B cell (primary cell): ENCODE measurements at regions not wholly inside any gene's neighbourhood (a gene's known extent, or its start where the extent isn't known, plus 50 kb on each side); places are given as distances from the start of the nearest gene placed in this dataset.

Experiments
- ATAC-seq: fragments of 200-7000 bp; cut with Tn5 transposase; one replicate; pipeline ENCODE4 v1.10.0; 2021; ENCODE audit warnings: low read depth, mild to moderate bottlenecking, moderate number of reproducible peaks, moderate library complexity
- CTCF ChIA-PET: fragments of 350-600 bp; sonication (Branson Sonifier 250); formaldehyde crosslinking; loops from one replicate; lab custom pipeline; 2021; ENCODE audit warnings: antibody characterized with exemption, inconsistent platforms; lab: Charles Lee
- POLR2A ChIA-PET: fragments of 350-600 bp; sonication (Branson Sonifier 250); formaldehyde crosslinking; loops from one replicate; lab custom pipeline; 2021; ENCODE audit warnings: antibody characterized with exemption; lab: Charles Lee
- DNase-seq: peaks from one replicate; pipeline ENCODE4 v3.0.0; 2013
- H2AFZ ChIP-seq: 2 replicates; pipeline ENCODE4 v1.6.1; 2012; ENCODE audit warnings: mild to moderate bottlenecking, low read depth, low read length; ENCODE audit not compliant: insufficient read depth, poor library complexity, severe bottlenecking
- H3K27ac ChIP-seq, 2 donors: 1 replicate in 1 of 2; 2 replicates in 1 of 2; pipeline ENCODE4 v1.5.1; 2012 to 2013; ENCODE audit warnings: low read length in 2 of 2, mild to moderate bottlenecking in 2 of 2, moderate library complexity in 1 of 2
- H3K27me3 ChIP-seq, 4 experiments: fragments of 200-600 bp in 1 of 4; sonication (generic) in 1 of 4; replicated peaks in 1 of 4; 1 replicate in 2 of 4; 2 replicates in 2 of 4; pipeline versions ENCODE4 v1.6.1 to v1.7.0; 2013 to 2016; ENCODE audit warnings: low read length in 3 of 4, mild to moderate bottlenecking in 2 of 4, mixed read lengths in 1 of 4, moderate library complexity in 1 of 4; ENCODE audit not compliant: insufficient read depth in 4 of 4, control insufficient read depth in 3 of 4; ENCODE audit errors: control extremely low read depth in 1 of 4
- H3K36me3 ChIP-seq, 2 experiments: replicated peaks in 1 of 2; 1 replicate in 1 of 2; 2 replicates in 1 of 2; pipeline versions ENCODE4 v1.6.1 to v1.7.1; 2013; ENCODE audit warnings: low read length in 1 of 2; ENCODE audit not compliant: insufficient read depth in 2 of 2, control insufficient read depth in 1 of 2; ENCODE audit errors: control extremely low read depth in 1 of 2, extremely low read depth in 1 of 2
- H3K4me1 ChIP-seq, 2 donors: fragments of 200-600 bp in 1 of 2; sonication (generic) in 1 of 2; 1 replicate in 1 of 2; 2 replicates in 1 of 2; pipeline versions ENCODE4 v1.5.1 to v1.6.1; 2013 to 2017; ENCODE audit warnings: low read length in 2 of 2; ENCODE audit not compliant: control insufficient read depth in 2 of 2, insufficient read depth in 2 of 2
- H3K4me2 ChIP-seq: replicated peaks from 2 replicates; pipeline ENCODE3; 2012; ENCODE audit warnings: mild to moderate bottlenecking, low read depth, low read length; ENCODE audit not compliant: poor library complexity, severe bottlenecking
- H3K4me3 ChIP-seq, 5 experiments: fragments of 200-600 bp in 1 of 5; sonication (generic) in 1 of 5; 1 replicate in 3 of 5; 2 replicates in 2 of 5; pipeline versions ENCODE4 v1.5.1 to v1.7.0; 2011 to 2016; ENCODE audit warnings: low read length in 4 of 5, mild to moderate bottlenecking in 4 of 5, low read depth in 2 of 5, control low read depth in 1 of 5, moderate library complexity in 1 of 5; ENCODE audit not compliant: insufficient read depth in 1 of 5; ENCODE audit errors: control extremely low read depth in 1 of 5, extremely low read depth in 1 of 5
- H3K79me2 ChIP-seq: fragments of 200-600 bp; sonication (generic); one replicate; pipeline ENCODE4 v1.6.0; 2016; ENCODE audit warnings: low read length; ENCODE audit not compliant: control insufficient read depth, insufficient read depth
- H3K9ac ChIP-seq: fragments of 200-600 bp; sonication (generic); 2 replicates; pipeline ENCODE4 v1.6.1; 2017; ENCODE audit warnings: mild to moderate bottlenecking, low read length, moderate library complexity
- H3K9me3 ChIP-seq, 3 donors: one replicate each; pipeline versions ENCODE4 v1.6.1 to v1.7.1; 2013; ENCODE audit warnings: low read length in 2 of 3; ENCODE audit not compliant: control insufficient read depth in 2 of 3, insufficient read depth in 1 of 3; ENCODE audit errors: control extremely low read depth in 1 of 3
- H4K20me1 ChIP-seq: 2 replicates; pipeline ENCODE4 v1.6.0; 2012; ENCODE audit warnings: mild to moderate bottlenecking, low read length; ENCODE audit not compliant: insufficient read depth, control insufficient read depth, poor library complexity, severe bottlenecking
- H3K27ac Mint-ChIP-seq: one replicate; pipeline ENCODE4 v1.8.0; 2021; ENCODE audit warnings: mixed read lengths
- H3K27me3 Mint-ChIP-seq: one replicate; pipeline ENCODE4 v1.8.0; 2021; ENCODE audit warnings: mixed read lengths
- H3K4me1 Mint-ChIP-seq: one replicate; pipeline ENCODE4 v1.8.0; 2021; ENCODE audit warnings: mixed read lengths
- H3K4me3 Mint-ChIP-seq: one replicate; pipeline ENCODE4 v1.8.0; 2021; ENCODE audit warnings: mixed read lengths
- H3K9me3 Mint-ChIP-seq: one replicate; pipeline ENCODE4 v1.8.0; 2022; ENCODE audit warnings: mixed read lengths; ENCODE audit not compliant: insufficient read depth
- EZH2 ChIP-seq: IDR thresholded peaks from 2 replicates; pipeline ENCODE4 v1.6.1; 2012; ENCODE audit warnings: borderline replicate concordance, low read depth, mild to moderate bottlenecking, moderate library complexity, low read length; ENCODE audit not compliant: insufficient read depth, poor library complexity, severe bottlenecking
- WGBS: methylation state at CpG from one replicate; pipeline ENCODE4 v1.1.5; 2013; ENCODE audit warnings: missing lambda C conversion rate; ENCODE audit not compliant: insufficient coverage; 5-methylcytosine and 5-hydroxymethylcytosine counted together
- intact Hi-C: fragments of 100-400 bp; cut with micrococcal nuclease; formaldehyde crosslinking; loops from one replicate; pipeline ENCODE4 v1.10.0; 2022
- TF ChIP-seq, protein P1 (sequence below): fragments of 200-600 bp; IDR thresholded peaks from one replicate; pipeline ENCODE4 v1.8.0; 2022; ENCODE audit warnings: antibody characterized with exemption, mild to moderate bottlenecking

DNA sequence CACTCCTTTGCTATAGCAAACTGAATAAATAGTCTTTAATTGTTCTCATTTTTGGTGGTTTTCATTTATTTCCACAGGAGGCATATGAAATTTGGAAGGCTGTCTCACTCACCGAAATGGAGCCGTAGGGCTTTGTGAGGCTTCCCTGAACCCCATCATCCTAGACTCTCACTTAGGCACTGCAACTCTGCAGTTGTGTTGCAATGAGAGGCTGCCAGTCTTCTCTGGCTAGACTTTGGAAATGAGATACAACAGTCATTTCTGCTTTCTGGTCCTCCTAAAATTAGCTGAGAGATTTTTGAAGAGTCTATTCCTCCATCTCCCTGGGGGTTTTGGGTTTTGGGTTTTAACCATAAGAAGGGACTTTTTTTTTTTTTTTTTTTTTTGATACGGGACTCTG is 146.5 kb downstream of the SH3BGRL start:
- H3K4me3 ChIP-seq = no peak overlapping the region
- Mint-ChIP-seq H3K4me1 (no peaks in the 10 kb centered on the region), H3K27me3 (no peaks in the 10 kb centered on the region), H3K9me3 (no peaks in the 10 kb centered on the region), H3K4me3 (no peak overlapping the region), H3K27ac (no peak overlapping the region)
- WGBS = no CpG with 5 or more reads among the region's 3 CpGs
- no peak overlapping the region for H2AFZ ChIP-seq
- no peak overlapping the region for H3K9ac ChIP-seq
- POLR2A ChIA-PET = no interaction called here
- no peaks in the 10 kb centered on the region for H3K9me3 ChIP-seq
- TF ChIP-seq EZH2 = no peak
- TF ChIP-seq, protein P1, sequence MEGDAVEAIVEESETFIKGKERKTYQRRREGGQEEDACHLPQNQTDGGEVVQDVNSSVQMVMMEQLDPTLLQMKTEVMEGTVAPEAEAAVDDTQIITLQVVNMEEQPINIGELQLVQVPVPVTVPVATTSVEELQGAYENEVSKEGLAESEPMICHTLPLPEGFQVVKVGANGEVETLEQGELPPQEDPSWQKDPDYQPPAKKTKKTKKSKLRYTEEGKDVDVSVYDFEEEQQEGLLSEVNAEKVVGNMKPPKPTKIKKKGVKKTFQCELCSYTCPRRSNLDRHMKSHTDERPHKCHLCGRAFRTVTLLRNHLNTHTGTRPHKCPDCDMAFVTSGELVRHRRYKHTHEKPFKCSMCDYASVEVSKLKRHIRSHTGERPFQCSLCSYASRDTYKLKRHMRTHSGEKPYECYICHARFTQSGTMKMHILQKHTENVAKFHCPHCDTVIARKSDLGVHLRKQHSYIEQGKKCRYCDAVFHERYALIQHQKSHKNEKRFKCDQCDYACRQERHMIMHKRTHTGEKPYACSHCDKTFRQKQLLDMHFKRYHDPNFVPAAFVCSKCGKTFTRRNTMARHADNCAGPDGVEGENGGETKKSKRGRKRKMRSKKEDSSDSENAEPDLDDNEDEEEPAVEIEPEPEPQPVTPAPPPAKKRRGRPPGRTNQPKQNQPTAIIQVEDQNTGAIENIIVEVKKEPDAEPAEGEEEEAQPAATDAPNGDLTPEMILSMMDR = no peak
- no peaks in the 10 kb centered on the region for H3K27me3 ChIP-seq
- no peaks in the 10 kb centered on the region for H3K79me2 ChIP-seq
- H4K20me1 ChIP-seq = no peaks in the 10 kb centered on the region
- CTCF ChIA-PET = no interaction called here
- H3K36me3 ChIP-seq = no peaks in the 10 kb centered on the region
- no peak overlapping the region for H3K27ac ChIP-seq
- intact Hi-C loops = no loop called here
- no peak for DNase-seq
- no peak for ATAC-seq
- H3K4me1 ChIP-seq = no peaks in the 10 kb centered on the region
- no peak overlapping the region for H3K4me2 ChIP-seq

DNA sequence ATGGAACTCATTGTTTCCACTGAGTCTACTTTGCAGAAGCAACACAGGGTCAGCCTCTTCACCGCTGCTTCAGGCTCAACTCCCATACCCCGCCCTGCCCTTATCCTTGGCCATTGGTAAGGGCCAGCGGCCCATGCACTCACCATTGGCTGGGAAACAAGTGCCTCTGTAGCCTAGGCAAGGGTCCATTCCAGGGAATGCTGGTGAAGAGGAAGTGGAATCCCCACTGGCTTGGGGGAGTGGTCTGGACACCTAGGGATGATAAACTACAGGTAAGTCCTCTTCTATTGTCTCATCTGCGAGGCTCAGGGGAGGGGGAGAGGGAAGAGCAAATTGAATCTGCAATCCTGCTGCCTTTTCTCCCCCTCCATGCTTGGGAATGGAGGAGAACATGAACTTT is 153.1 kb downstream of the SH3BGRL start:
- ChIA-PET POLR2A (no interaction called here), CTCF (no interaction called here)
- WGBS = no CpG with 5 or more reads among the region's 4 CpGs
- Mint-ChIP-seq H3K27me3 (no peaks in the 10 kb centered on the region), H3K27ac (no peak overlapping the region), H3K4me1 (no peaks in the 10 kb centered on the region), H3K4me3 (no peak overlapping the region), H3K9me3 (no peaks in the 10 kb centered on the region)
- no peak overlapping the region for H3K4me3 ChIP-seq
- no peak overlapping the region for H3K9ac ChIP-seq
- H4K20me1 ChIP-seq = no peaks in the 10 kb centered on the region
- intact Hi-C loops = no loop called here
- no peaks in the 10 kb centered on the region for H3K79me2 ChIP-seq
- H3K4me1 ChIP-seq = no peaks in the 10 kb centered on the region
- H3K4me2 ChIP-seq = no peak overlapping the region
- ATAC-seq (no peak), DNase-seq (no peak)
- H3K27me3 ChIP-seq = no peaks in the 10 kb centered on the region
- H2AFZ ChIP-seq = no peak overlapping the region
- no peak overlapping the region for H3K27ac ChIP-seq
- TF ChIP-seq, protein P1 = no peak
- no peaks in the 10 kb centered on the region for H3K36me3 ChIP-seq
- peaks cover 0 to 3% (median 0%) of the 10 kb centered on the region in 3 donors for H3K9me3 ChIP-seq
